ENCODE measurements at regions not wholly inside any gene's neighbourhood (a gene's known extent, or its start where the extent isn't known, plus 50 kb on each side); places are given as distances from the start of the nearest gene placed in this dataset.

GRCh38 chr10:85316276-85316675 is 987.9 kb downstream of the CCSER2 start:
- Histone ChIP-seq H2AFZ (ENCODE audit: low read length) (no peak overlapping the region), H4K20me1 (ENCODE audit: control insufficient read depth, extremely low read depth, insufficient read depth, low read length) (no peaks in the 10 kb centered on the region), H3K27me3 (ENCODE audit: control insufficient read depth, insufficient read depth, low read length) (no peaks in the 10 kb centered on the region), H3K9me3 (ENCODE audit: control insufficient read depth, insufficient read depth, low read depth, low read length) (no peaks in the 10 kb centered on the region), H3K36me3 (ENCODE audit: control insufficient read depth, insufficient read depth, low read length) (no peaks in the 10 kb centered on the region), H3K4me2 (ENCODE audit: extremely low read depth, insufficient read depth, low read length) (no peak overlapping the region), H3K4me1 (ENCODE audit: control insufficient read depth, extremely low read depth, insufficient read depth, low read length) (no peaks in the 10 kb centered on the region), H3K27ac (ENCODE audit: insufficient read depth, low read length) (no peak overlapping the region), H3K79me2 (ENCODE audit: control insufficient read depth, insufficient read depth, low read length) (no peaks in the 10 kb centered on the region), H3K9ac (ENCODE audit: insufficient read depth, low read length) (no peak overlapping the region), H3K4me3 (replicated peaks in 1 of 4; ENCODE audit: control extremely low read depth in 1 of 4, insufficient read depth in 1 of 4, low read depth in 3 of 4, low read length in 4 of 4) (no peak overlapping the region)
- no peak for TF ChIP-seq EZH2 (IDR thresholded peaks at IDR 0.05; ENCODE audit: low read length, missing control alignments)
- no peak for TF ChIP-seq CTCF (conservative IDR thresholded peaks at IDR 0.05 in 1 of 2, IDR thresholded peaks at IDR 0.05 in 1 of 2; ENCODE audit: low read depth in 1 of 2, low read length in 2 of 2)
- no peak for DNase-seq (ENCODE audit: low read depth in 2 of 2)

GRCh38 chr10:85317827-85318226 is 989.4 kb downstream of the CCSER2 start:
- Histone ChIP-seq H3K9me3 (ENCODE audit: control insufficient read depth, insufficient read depth, low read depth, low read length) (no peaks in the 10 kb centered on the region), H3K79me2 (ENCODE audit: control insufficient read depth, insufficient read depth, low read length) (no peaks in the 10 kb centered on the region)

More at GRCh38 chr10:85317827-85318226, 989.4 kb downstream of the CCSER2 start:
- no peak for TF ChIP-seq EZH2 (IDR thresholded peaks at IDR 0.05; ENCODE audit: low read length, missing control alignments)
- TF ChIP-seq CTCF (conservative IDR thresholded peaks at IDR 0.05 in 1 of 2, IDR thresholded peaks at IDR 0.05 in 1 of 2; ENCODE audit: low read depth in 1 of 2, low read length in 2 of 2) = no peak
- Histone ChIP-seq H4K20me1 (ENCODE audit: control insufficient read depth, extremely low read depth, insufficient read depth, low read length) (no peaks in the 10 kb centered on the region), H3K4me3 (replicated peaks in 1 of 4; ENCODE audit: control extremely low read depth in 1 of 4, insufficient read depth in 1 of 4, low read depth in 3 of 4, low read length in 4 of 4) (no peak overlapping the region), H3K27me3 (ENCODE audit: control insufficient read depth, insufficient read depth, low read length) (no peaks in the 10 kb centered on the region), H3K27ac (ENCODE audit: insufficient read depth, low read length) (no peak overlapping the region), H3K4me1 (ENCODE audit: control insufficient read depth, extremely low read depth, insufficient read depth, low read length) (no peaks in the 10 kb centered on the region), H3K36me3 (ENCODE audit: control insufficient read depth, insufficient read depth, low read length) (no peaks in the 10 kb centered on the region), H3K9ac (ENCODE audit: insufficient read depth, low read length) (no peak overlapping the region), H3K4me2 (ENCODE audit: extremely low read depth, insufficient read depth, low read length) (no peak overlapping the region), H2AFZ (ENCODE audit: low read length) (no peak overlapping the region)
- DNase-seq (ENCODE audit: low read depth in 2 of 2) = no peak

Data from fibroblast of lung (primary cell).